Thyroid gland (tissue), 4 donors: ENCODE measurements at regions not wholly inside any gene's neighbourhood (a gene's known extent, or its start where the extent isn't known, plus 50 kb on each side); places are given as distances from the start of the nearest gene placed in this dataset.

ENCODE experiments used
- POLR2A ChIP-seq, 2 donors: fragments of 450-650 bp; IDR thresholded peaks; one replicate each; pipeline ENCODE4 v1.6.1; 2017; ENCODE audit warnings: antibody characterized with exemption in 2 of 2, mild to moderate bottlenecking in 2 of 2, moderate library complexity in 1 of 2
- TF ChIP-seq, protein P1 (sequence below), 6 experiments: fragments of 200-600 bp in 3 of 6; fragments of 450-650 bp in 3 of 6; sonication (generic) in 3 of 6; IDR thresholded peaks; one replicate each; pipeline ENCODE4 v1.5.1; 2016 to 2019; ENCODE audit warnings: antibody characterized with exemption in 6 of 6, mild to moderate bottlenecking in 2 of 6, inconsistent platforms in 1 of 6, moderate library complexity in 1 of 6

DNA sequence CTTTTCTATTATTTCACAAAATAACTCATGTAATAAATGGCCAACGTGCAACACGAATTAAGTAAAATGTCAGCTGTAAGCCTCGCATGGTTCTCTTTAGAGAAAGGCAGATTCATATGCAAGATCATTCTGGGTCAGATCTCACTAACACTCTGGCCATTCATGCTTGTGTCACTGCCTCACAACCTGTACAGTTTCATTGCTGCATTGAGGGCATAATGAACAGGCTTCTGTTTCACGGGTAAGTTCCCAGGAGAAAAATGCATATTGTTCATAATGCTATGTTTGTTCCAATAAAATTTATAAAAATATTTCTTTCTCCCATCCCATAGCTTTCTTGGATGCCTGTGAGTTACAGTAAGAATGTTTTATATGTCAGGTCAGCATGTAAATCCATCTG lies 734.0 kb upstream of the ANKRD30A start:
- TF ChIP-seq, protein P1, sequence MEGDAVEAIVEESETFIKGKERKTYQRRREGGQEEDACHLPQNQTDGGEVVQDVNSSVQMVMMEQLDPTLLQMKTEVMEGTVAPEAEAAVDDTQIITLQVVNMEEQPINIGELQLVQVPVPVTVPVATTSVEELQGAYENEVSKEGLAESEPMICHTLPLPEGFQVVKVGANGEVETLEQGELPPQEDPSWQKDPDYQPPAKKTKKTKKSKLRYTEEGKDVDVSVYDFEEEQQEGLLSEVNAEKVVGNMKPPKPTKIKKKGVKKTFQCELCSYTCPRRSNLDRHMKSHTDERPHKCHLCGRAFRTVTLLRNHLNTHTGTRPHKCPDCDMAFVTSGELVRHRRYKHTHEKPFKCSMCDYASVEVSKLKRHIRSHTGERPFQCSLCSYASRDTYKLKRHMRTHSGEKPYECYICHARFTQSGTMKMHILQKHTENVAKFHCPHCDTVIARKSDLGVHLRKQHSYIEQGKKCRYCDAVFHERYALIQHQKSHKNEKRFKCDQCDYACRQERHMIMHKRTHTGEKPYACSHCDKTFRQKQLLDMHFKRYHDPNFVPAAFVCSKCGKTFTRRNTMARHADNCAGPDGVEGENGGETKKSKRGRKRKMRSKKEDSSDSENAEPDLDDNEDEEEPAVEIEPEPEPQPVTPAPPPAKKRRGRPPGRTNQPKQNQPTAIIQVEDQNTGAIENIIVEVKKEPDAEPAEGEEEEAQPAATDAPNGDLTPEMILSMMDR (IDR thresholded peaks at IDR 0.05) = no peak
- TF ChIP-seq POLR2A (IDR thresholded peaks at IDR 0.05) = no peak
